NCI-H2227 (cell line): ENCODE measurements at regions not wholly inside any gene's neighbourhood (a gene's known extent, or its start where the extent isn't known, plus 50 kb on each side); places are given as distances from the start of the nearest gene placed in this dataset.
A peak's percentile ranks its signal among the peaks of the same experiment; 100 is the strongest.

Experiments used
- DNase-seq: peaks from one replicate; lab custom pipeline; 2025; ENCODE audit not compliant: unreplicated experiment; lab: John Stamatoyannopoulos, UW

GRCh38 chr2:204353823-204354222, 191.5 kb upstream of the PARD3B start:
- DNase-seq, result no peak

GRCh38 chr2:204354442-204354856, 190.8 kb upstream of the PARD3B start:
- no peak for DNase-seq

GRCh38 chr2:204355688-204356087, 189.6 kb upstream of the PARD3B start:
- no peak for DNase-seq

- no peak for DNase-seq
Measured at GRCh38 chr2:204356151-204356641, 189.1 kb upstream of the PARD3B start.

- DNase-seq, result no peak
Measured at GRCh38 chr2:204357286-204357685, 188.0 kb upstream of the PARD3B start.

GRCh38 chr2:204359076-204359475, 186.2 kb upstream of the PARD3B start:
- no peak for DNase-seq

GRCh38 chr2:204360218-204361007, 184.9 kb upstream of the PARD3B start:
- no peak for DNase-seq

GRCh38 chr2:204361738-204362137, 183.5 kb upstream of the PARD3B start:
- DNase-seq, result no peak

GRCh38 chr2:204362581-204362980, 182.7 kb upstream of the PARD3B start:
- no peak for DNase-seq

GRCh38 chr2:204363513-204363912, 181.8 kb upstream of the PARD3B start:
- DNase-seq, result no peak

GRCh38 chr2:204364860-204365535, 180.3 kb upstream of the PARD3B start:
- no peak for DNase-seq

GRCh38 chr2:204365811-204366210, 179.5 kb upstream of the PARD3B start:
- DNase-seq, result no peak

- no peak for DNase-seq
Measured at GRCh38 chr2:204367466-204367865, 177.8 kb upstream of the PARD3B start.

- peak; percentile 48 for DNase-seq
Measured at GRCh38 chr2:204370172-204370718, 175.0 kb upstream of the PARD3B start.

- no peak for DNase-seq
Measured at GRCh38 chr2:204373942-204374341, 171.3 kb upstream of the PARD3B start.

GRCh38 chr2:204380141-204380881, 165.0 kb upstream of the PARD3B start:
- DNase-seq, result no peak

GRCh38 chr2:204386668-204387067, 158.6 kb upstream of the PARD3B start:
- no peak for DNase-seq

GRCh38 chr2:204389120-204389519, 156.2 kb upstream of the PARD3B start:
- peak; percentile 42 for DNase-seq

GRCh38 chr2:204389856-204390255, 155.4 kb upstream of the PARD3B start:
- no peak for DNase-seq

- no peak for DNase-seq
Measured at GRCh38 chr2:204395539-204395938, 149.7 kb upstream of the PARD3B start.

GRCh38 chr2:204401114-204401513, 144.2 kb upstream of the PARD3B start:
- DNase-seq, result no peak
